ENCODE measurements at regions not wholly inside any gene's neighbourhood (a gene's known extent, or its start where the extent isn't known, plus 50 kb on each side); places are given as distances from the start of the nearest gene placed in this dataset.

DNA sequence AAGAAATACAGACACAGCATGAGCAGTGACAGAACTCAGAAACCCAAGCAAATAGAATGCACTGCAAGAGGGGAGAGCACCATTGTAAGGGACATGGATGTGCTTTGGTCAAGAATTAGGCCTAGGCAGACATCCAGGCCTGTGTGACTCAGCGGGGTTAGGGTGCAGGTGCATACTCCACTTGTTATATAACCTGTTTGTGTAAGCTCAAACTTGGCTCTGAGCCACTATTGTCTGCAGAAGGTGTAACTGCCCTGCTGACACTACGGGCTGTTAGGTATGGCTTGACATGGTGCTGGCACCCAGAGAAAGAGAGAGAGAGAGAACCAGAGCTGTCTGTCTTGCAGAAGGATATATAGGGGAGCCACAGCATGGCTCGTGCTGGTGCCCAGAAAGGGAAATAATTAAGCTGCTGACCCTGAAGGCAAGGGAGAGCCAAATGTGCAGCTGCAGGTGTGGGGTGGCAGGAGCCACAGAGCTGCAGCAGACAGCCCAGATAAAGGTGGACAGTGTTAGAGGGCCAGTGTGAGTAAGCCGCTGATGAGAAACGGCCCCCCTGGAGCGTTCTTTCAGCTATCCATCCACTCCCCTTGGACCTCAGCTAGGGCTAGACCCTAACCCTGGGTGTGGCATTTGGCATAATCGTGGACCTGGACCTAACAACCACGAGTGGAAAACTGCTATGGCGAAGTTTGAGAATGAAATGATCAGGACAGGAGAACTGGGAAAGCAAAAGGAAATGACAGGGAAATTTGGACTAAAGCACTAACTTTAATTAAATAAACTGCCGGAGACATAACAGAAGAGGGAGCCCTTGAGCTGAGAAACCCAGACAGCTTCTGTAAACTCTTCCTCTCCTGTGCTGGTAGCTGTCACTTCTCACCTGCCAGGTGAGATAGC lies 253.0 kb upstream of the CCDC179 start:
- DNase-seq (ENCODE audit: low spot score in 2 of 2), result no peak
- intact Hi-C loops (cut with DNase I; ENCODE audit: low total_unique reads), result no loop called here
- no peak overlapping the region for H3K4me3 ChIP-seq (ENCODE audit: low read depth, poor library complexity, severe bottlenecking)
- no peak for TF ChIP-seq POLR2A (IDR thresholded peaks at IDR 0.05)
- TF ChIP-seq CTCF (IDR thresholded peaks at IDR 0.05), result no peak
- WGBS, 2 donors, result 33% methylated on average over 10 of the region's 10 CpGs

- no peak overlapping the region for H3K4me3 ChIP-seq (ENCODE audit: low read depth, poor library complexity, severe bottlenecking)
- no peak for DNase-seq (ENCODE audit: low spot score in 2 of 2)
- intact Hi-C loops (cut with DNase I; ENCODE audit: low total_unique reads), result no loop called here
- 38 to 39% methylated on average over 1 of the region's 1 CpG for WGBS, 2 donors
- TF ChIP-seq POLR2A (IDR thresholded peaks at IDR 0.05) (no peak), CTCF (IDR thresholded peaks at IDR 0.05) (no peak)
These were observed 253.6 kb upstream of the CCDC179 start for GRCh38 chr11:23113887-23114216.

DNA sequence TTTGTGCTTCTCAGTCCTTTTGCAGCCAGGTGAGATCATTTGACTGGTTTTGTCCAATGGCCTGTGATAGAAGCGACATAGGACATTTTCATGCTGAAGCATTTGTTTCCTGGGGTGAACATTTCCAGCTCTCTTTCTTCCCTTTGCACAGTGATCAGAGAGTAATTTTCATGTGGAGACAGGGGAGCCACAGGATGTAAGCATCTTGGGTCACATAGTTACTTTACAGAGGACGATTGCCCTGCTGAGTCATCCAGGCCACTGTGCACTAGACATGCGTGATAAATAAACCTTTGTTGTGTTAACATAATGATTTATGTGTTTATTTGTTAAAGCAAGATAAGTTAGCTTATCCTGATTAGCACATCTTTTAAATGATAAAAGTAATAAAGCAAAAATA lies 263.5 kb upstream of the CCDC179 start:
- TF ChIP-seq POLR2A (IDR thresholded peaks at IDR 0.05), result no peak
- TF ChIP-seq CTCF (IDR thresholded peaks at IDR 0.05), result no peak
- intact Hi-C loops (cut with DNase I; ENCODE audit: low total_unique reads), result no loop called here
- no peak for DNase-seq (ENCODE audit: low spot score in 2 of 2)
- 50 to 55% methylated on average over 3 of the region's 3 CpGs for WGBS, 2 donors
- no peak overlapping the region for H3K4me3 ChIP-seq (ENCODE audit: low read depth, poor library complexity, severe bottlenecking)

DNA sequence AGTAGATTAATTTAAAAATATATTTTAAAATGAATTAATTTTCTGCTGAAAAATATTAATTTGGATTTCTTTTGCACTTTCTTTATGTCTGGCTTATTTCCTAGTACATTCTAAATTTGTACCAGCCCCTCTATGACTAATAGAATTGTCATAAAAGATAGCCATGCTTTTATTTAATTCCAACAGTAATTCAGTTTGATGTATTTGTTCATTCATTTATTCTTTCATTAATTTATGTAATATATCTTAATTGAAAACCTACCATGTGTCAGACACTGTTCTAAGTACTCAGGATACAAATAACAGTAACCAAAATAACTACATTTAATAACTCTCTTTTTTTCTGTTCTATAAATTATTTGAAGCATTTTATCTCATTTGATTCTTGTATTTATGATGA lies 264.0 kb upstream of the CCDC179 start:
- no peak for TF ChIP-seq POLR2A (IDR thresholded peaks at IDR 0.05)
- TF ChIP-seq CTCF (IDR thresholded peaks at IDR 0.05), result no peak
- no peak overlapping the region for H3K4me3 ChIP-seq (ENCODE audit: low read depth, poor library complexity, severe bottlenecking)
- intact Hi-C loops (cut with DNase I; ENCODE audit: low total_unique reads), result no loop called here
- no peak for DNase-seq (ENCODE audit: low spot score in 2 of 2)

GRCh38 chr11:23124996-23125395 lies 264.7 kb upstream of the CCDC179 start:
- no peak for DNase-seq (ENCODE audit: low spot score in 2 of 2)
- TF ChIP-seq CTCF (IDR thresholded peaks at IDR 0.05) (no peak), POLR2A (IDR thresholded peaks at IDR 0.05) (no peak)
- intact Hi-C loops (cut with DNase I; ENCODE audit: low total_unique reads), result no loop called here
- no peak overlapping the region for H3K4me3 ChIP-seq (ENCODE audit: low read depth, poor library complexity, severe bottlenecking)
- 61 to 68% methylated on average over 1 of the region's 1 CpG for WGBS, 2 donors

- WGBS, 2 donors, result 60 to 63% methylated on average over 2 of the region's 2 CpGs
- intact Hi-C loops (cut with DNase I; ENCODE audit: low total_unique reads), result no loop called here
- DNase-seq (ENCODE audit: low spot score in 2 of 2), result no peak
- no peak for TF ChIP-seq CTCF (IDR thresholded peaks at IDR 0.05)
- no peak for TF ChIP-seq POLR2A (IDR thresholded peaks at IDR 0.05)
- H3K4me3 ChIP-seq (ENCODE audit: low read depth, poor library complexity, severe bottlenecking), result no peak overlapping the region
These were observed 267.4 kb upstream of the CCDC179 start for GRCh38 chr11:23127706-23128105.
